Natural killer cell (primary cell): ENCODE measurements at regions not wholly inside any gene's neighbourhood (a gene's known extent, or its start where the extent isn't known, plus 50 kb on each side); places are given as distances from the start of the nearest gene placed in this dataset.
"Not testable (repeated sequence)": the region's sequence is repeated elsewhere in the genome, so short reads cannot be mapped to it uniquely, and the experiment has no call there.

Experiments
- ATAC-seq, 3 donors: fragments of 150-1000 bp in 2 of 3; fragments of 200-7000 bp in 1 of 3; cut with Tn5 transposase; 1 replicate in 1 of 3; 2 replicates in 2 of 3; pipeline ENCODE4 v1.10.0; 2021; ENCODE audit warnings: mild to moderate bottlenecking in 2 of 3, moderate library complexity in 2 of 3
- DNase-seq, 2 donors: peaks; one replicate each; pipeline versions ENCODE4 v3.0.0 to v3.0.0-alpha.2; 2013 to 2021; ENCODE audit warnings: mixed read lengths in 1 of 2
- H3K27ac ChIP-seq: one replicate; pipeline ENCODE4 v1.5.1; 2013; ENCODE audit warnings: mild to moderate bottlenecking, low read length
- H3K27me3 ChIP-seq: one replicate; pipeline ENCODE4 v1.6.1; 2013; ENCODE audit warnings: low read length; ENCODE audit not compliant: control insufficient read depth, insufficient read depth
- H3K36me3 ChIP-seq: one replicate; pipeline ENCODE4 v1.6.1; 2013; ENCODE audit warnings: low read length; ENCODE audit not compliant: control insufficient read depth, insufficient read depth
- H3K4me1 ChIP-seq: one replicate; pipeline ENCODE4 v1.6.1; 2013; ENCODE audit warnings: low read length; ENCODE audit not compliant: control insufficient read depth, insufficient read depth
- H3K4me3 ChIP-seq: one replicate; pipeline ENCODE4 v1.5.1; 2013; ENCODE audit warnings: low read length
- H3K9me3 ChIP-seq: one replicate; pipeline ENCODE4 v1.6.1; 2013; ENCODE audit warnings: low read length; ENCODE audit not compliant: control insufficient read depth, insufficient read depth
- H3K27ac Mint-ChIP-seq, 2 donors: one replicate each; pipeline ENCODE4 v1.8.0; 2022; ENCODE audit warnings: mild to moderate bottlenecking in 2 of 2, mixed read lengths in 2 of 2, moderate library complexity in 1 of 2
- H3K27me3 Mint-ChIP-seq, 2 donors: one replicate each; pipeline ENCODE4 v1.8.0; 2022; ENCODE audit warnings: low read depth in 2 of 2, mixed read lengths in 2 of 2
- H3K36me3 Mint-ChIP-seq: one replicate; pipeline ENCODE4 v1.8.0; 2022; ENCODE audit warnings: mixed read lengths
- H3K4me1 Mint-ChIP-seq, 2 donors: one replicate each; pipeline ENCODE4 v1.8.0; 2022; ENCODE audit warnings: mixed read lengths in 2 of 2
- H3K4me3 Mint-ChIP-seq: one replicate; pipeline ENCODE4 v1.8.0; 2022; ENCODE audit warnings: mild to moderate bottlenecking, moderate library complexity, mixed read lengths
- H3K9me3 Mint-ChIP-seq, 2 donors: one replicate each; pipeline ENCODE4 v1.8.0; 2022; ENCODE audit warnings: mixed read lengths in 2 of 2
- CTCF ChIP-seq: fragments of 200-600 bp; IDR thresholded peaks from one replicate; pipeline ENCODE4 v1.8.0; 2022; ENCODE audit warnings: antibody characterized with exemption
- WGBS: methylation state at CpG from one replicate; pipeline ENCODE4 v1.1.7; 2013; ENCODE audit warnings: missing lambda C conversion rate; ENCODE audit not compliant: insufficient coverage; 5-methylcytosine and 5-hydroxymethylcytosine counted together
- intact Hi-C: fragments of 100-400 bp; cut with micrococcal nuclease; formaldehyde crosslinking; loops from one replicate; pipeline ENCODE4 v1.14.2; 2022

GRCh38 chr4:89491761-89492160, 184.2 kb upstream of the GPRIN3 start:
- DNase-seq = no peak
- H3K27me3 ChIP-seq = no peaks in the 10 kb centered on the region
- intact Hi-C loops = no loop called here
- TF ChIP-seq CTCF = no peak
- no peak overlapping the region for H3K27ac ChIP-seq
- peaks cover 0 to 2% of the 10 kb centered on the region in 2 donors for H3K9me3 Mint-ChIP-seq
- peak overlapping the region in 1 of 2 donors; percentile 12 for H3K27ac Mint-ChIP-seq
- H3K9me3 ChIP-seq = no peaks in the 10 kb centered on the region
- H3K4me1 Mint-ChIP-seq = peaks cover 4 to 6% of the 10 kb centered on the region in 2 donors
- H3K36me3 Mint-ChIP-seq = no peaks in the 10 kb centered on the region
- ATAC-seq = no peak
- H3K4me1 ChIP-seq = peaks cover 3% of the 10 kb centered on the region
- no peak overlapping the region for H3K4me3 Mint-ChIP-seq
- no peaks in the 10 kb centered on the region for H3K36me3 ChIP-seq
- 76% methylated on average over 3 of the region's 3 CpGs for WGBS
- no peak overlapping the region for H3K4me3 ChIP-seq
- no peaks in the 10 kb centered on the region for H3K27me3 Mint-ChIP-seq

DNA sequence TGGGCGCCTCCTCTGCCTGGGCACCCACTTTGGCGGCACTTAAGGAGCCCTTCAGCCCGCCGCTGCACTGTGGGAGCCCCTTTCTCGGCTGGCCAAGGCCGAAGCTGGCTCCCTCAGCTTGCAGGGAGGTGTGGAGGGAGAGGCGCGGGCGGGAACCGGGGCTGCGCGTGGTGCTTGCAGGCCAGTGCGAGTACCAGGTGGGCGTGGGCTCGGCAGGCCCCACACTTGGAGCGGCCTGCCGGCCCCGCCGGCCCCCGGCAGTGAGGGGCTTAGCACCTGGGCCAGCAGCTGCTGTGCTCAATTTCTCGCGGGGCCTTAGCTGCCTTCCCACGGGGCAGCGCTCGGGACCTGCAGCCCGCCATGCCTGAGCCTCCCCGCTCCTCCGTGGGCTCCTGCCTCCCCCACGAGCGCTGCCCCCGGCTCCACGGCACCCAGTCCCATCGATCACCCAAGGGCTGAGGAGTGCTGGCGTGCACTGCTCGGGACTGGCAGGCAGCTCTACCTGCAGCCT, 182.4 kb upstream of the GPRIN3 start:
- not testable (repeated sequence) for H3K36me3 ChIP-seq, H3K4me1 Mint-ChIP-seq, H3K27me3 Mint-ChIP-seq, H3K4me3 Mint-ChIP-seq, H3K9me3 ChIP-seq, H3K27me3 ChIP-seq, ATAC-seq, H3K36me3 Mint-ChIP-seq, H3K4me3 ChIP-seq, DNase-seq, H3K27ac Mint-ChIP-seq, H3K4me1 ChIP-seq, H3K9me3 Mint-ChIP-seq, H3K27ac ChIP-seq
- intact Hi-C loops = loop anchor here (5.0 kb wide), 1 partner anchor 412 kb away; no protein-coding TSS in a partner anchor
- 96% methylated on average over 35 of the region's 35 CpGs for WGBS

- peaks cover 0 to 2% of the 10 kb centered on the region in 2 donors for H3K9me3 Mint-ChIP-seq
- peak overlapping the region in 1 of 2 donors; percentile 71 for H3K27ac Mint-ChIP-seq
- no peaks in the 10 kb centered on the region for H3K36me3 Mint-ChIP-seq
- no peak overlapping the region for H3K27ac ChIP-seq
- intact Hi-C loops = loop anchor here (5.0 kb wide), 1 partner anchor 413 kb away; no protein-coding TSS in a partner anchor
- H3K4me3 ChIP-seq = no peak overlapping the region
- 57% methylated on average over 7 of the region's 13 CpGs for WGBS
- DNase-seq (no peak), ATAC-seq (peak in 2 of 3 donors; percentile 12 to 59)
- H3K36me3 ChIP-seq = no peaks in the 10 kb centered on the region
- H3K4me1 Mint-ChIP-seq = peaks cover 4 to 6% of the 10 kb centered on the region in 2 donors
- no peak for TF ChIP-seq CTCF
- H3K4me3 Mint-ChIP-seq = peak overlapping the region; percentile 72
- no peaks in the 10 kb centered on the region for H3K27me3 Mint-ChIP-seq
- H3K27me3 ChIP-seq = no peaks in the 10 kb centered on the region
- no peaks in the 10 kb centered on the region for H3K9me3 ChIP-seq
- H3K4me1 ChIP-seq = peaks cover 3% of the 10 kb centered on the region
These were observed 181.8 kb upstream of the GPRIN3 start for GRCh38 chr4:89489338-89489771.

DNA sequence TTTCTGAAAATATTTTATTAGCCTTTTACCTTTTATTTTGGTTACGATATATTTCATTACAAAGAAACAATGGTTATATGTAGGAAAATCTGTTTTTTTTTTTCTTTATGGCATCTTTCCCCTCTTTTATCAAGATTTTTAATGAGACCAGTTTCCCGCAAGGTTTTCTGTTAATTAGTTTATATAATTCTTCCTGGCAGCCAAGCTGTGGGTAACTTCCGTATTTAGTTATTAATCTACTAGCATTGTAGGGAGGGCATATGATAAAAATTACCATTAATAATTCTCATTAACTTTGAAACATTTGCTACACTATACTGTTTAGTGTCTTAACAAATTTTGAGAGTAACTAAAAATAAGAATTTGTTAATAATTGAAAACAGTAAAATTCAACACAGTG, 181.1 kb upstream of the GPRIN3 start:
- H3K36me3 ChIP-seq = no peaks in the 10 kb centered on the region
- H3K9me3 ChIP-seq = no peaks in the 10 kb centered on the region
- Mint-ChIP-seq H3K36me3 (no peaks in the 10 kb centered on the region), H3K4me1 (peaks cover 4 to 6% of the 10 kb centered on the region in 2 donors), H3K27me3 (no peaks in the 10 kb centered on the region), H3K4me3 (peak overlapping the region; percentile 72), H3K9me3 (peaks cover 0 to 2% of the 10 kb centered on the region in 2 donors), H3K27ac (peak overlapping the region in 1 of 2 donors; percentile 71)
- no peak overlapping the region for H3K4me3 ChIP-seq
- intact Hi-C loops = loop anchor here (5.0 kb wide), 1 partner anchor 414 kb away; no protein-coding TSS in a partner anchor
- no peak for DNase-seq
- peaks cover 3% of the 10 kb centered on the region for H3K4me1 ChIP-seq
- H3K27ac ChIP-seq = no peak overlapping the region
- no peaks in the 10 kb centered on the region for H3K27me3 ChIP-seq
- WGBS = no CpG with 5 or more reads among the region's 3 CpGs
- ATAC-seq = no peak
- TF ChIP-seq CTCF = no peak
